ENCODE measurements at regions not wholly inside any gene's neighbourhood (a gene's known extent, or its start where the extent isn't known, plus 50 kb on each side); places are given as distances from the start of the nearest gene placed in this dataset.

- POLR2A ChIA-PET, result no interaction called here
- no peak for TF ChIP-seq CTCF (IDR thresholded peaks at IDR 0.05; ENCODE audit: control extremely low read depth, extremely low read depth, low read depth, missing control alignments)
- DNase-seq (ENCODE audit: extremely low spot score), result no peak
- CTCF ChIA-PET, result interaction anchor here (0.8 to 2.4 kb wide), 3 partner anchors 9 to 35 kb away, joined by 3 to 6 read pairs (median 3); no protein-coding TSS in a partner anchor
Observed at GRCh38 chr3:95351158-95351557, 1288.3 kb downstream of the NSUN3 start.

- DNase-seq (ENCODE audit: extremely low spot score), result no peak
- ChIA-PET POLR2A (no interaction called here), CTCF (no interaction called here)
- TF ChIP-seq CTCF (IDR thresholded peaks at IDR 0.05; ENCODE audit: control extremely low read depth, extremely low read depth, low read depth, missing control alignments), result no peak
Observed at GRCh38 chr3:95352471-95352870, 1289.6 kb downstream of the NSUN3 start.

- no peak for TF ChIP-seq CTCF (IDR thresholded peaks at IDR 0.05; ENCODE audit: control extremely low read depth, extremely low read depth, low read depth, missing control alignments)
- POLR2A ChIA-PET, result no interaction called here
- DNase-seq (ENCODE audit: extremely low spot score), result no peak
- CTCF ChIA-PET, result interaction anchor here (1.5 to 1.6 kb wide), 2 partner anchors 26 to 71 kb away, joined by 3 read pairs; no protein-coding TSS in a partner anchor
Observed at GRCh38 chr3:95354489-95354888, 1291.6 kb downstream of the NSUN3 start.

GRCh38 chr3:95356764-95357501 lies 1294.1 kb downstream of the NSUN3 start:
- CTCF ChIA-PET, result interaction anchor here (1.0 to 1.4 kb wide), 2 partner anchors 9 to 14 kb away, joined by 3 to 4 read pairs; no protein-coding TSS in a partner anchor
- DNase-seq (ENCODE audit: extremely low spot score), result no peak
- POLR2A ChIA-PET, result no interaction called here

GRCh38 chr3:95387242-95388021 lies 1324.6 kb downstream of the NSUN3 start:
- DNase-seq (ENCODE audit: extremely low spot score), result no peak
- ChIA-PET POLR2A (no interaction called here), CTCF (interaction anchor here (1.1 kb wide), 1 partner anchor 44 kb away, joined by 3 read pairs; no protein-coding TSS in a partner anchor)
- TF ChIP-seq CTCF (IDR thresholded peaks at IDR 0.05; ENCODE audit: control extremely low read depth, extremely low read depth, low read depth, missing control alignments), result no peak

More at GRCh38 chr3:95356764-95357501, 1294.1 kb downstream of the NSUN3 start:
- no peak for TF ChIP-seq CTCF (IDR thresholded peaks at IDR 0.05; ENCODE audit: control extremely low read depth, extremely low read depth, low read depth, missing control alignments)

- DNase-seq (ENCODE audit: extremely low spot score), result no peak
- ChIA-PET CTCF (interaction anchor here (1.0 to 1.1 kb wide), 2 partner anchors 14 to 37 kb away, joined by 3 read pairs; no protein-coding TSS in a partner anchor), POLR2A (no interaction called here)
- TF ChIP-seq CTCF (IDR thresholded peaks at IDR 0.05; ENCODE audit: control extremely low read depth, extremely low read depth, low read depth, missing control alignments), result no peak
Observed at GRCh38 chr3:95389725-95390313, 1327.0 kb downstream of the NSUN3 start.

Measured in GM10248 (cell line).